HEK293T (cell line): ENCODE measurements at regions not wholly inside any gene's neighbourhood (a gene's known extent, or its start where the extent isn't known, plus 50 kb on each side); places are given as distances from the start of the nearest gene placed in this dataset.
A peak's percentile ranks its signal among the peaks of the same experiment; 100 is the strongest.

Experiments used
- CTCF ChIA-PET: fragments of 350-600 bp; formaldehyde crosslinking; extraction: SDS; loops from one replicate; lab custom pipeline; 2021; ENCODE audit warnings: antibody characterized with exemption, inconsistent platforms; lab: Yijun Ruan, JAX
- POLR2A ChIA-PET: fragments of 350-600 bp; formaldehyde crosslinking; extraction: SDS; loops from one replicate; lab custom pipeline; 2020; ENCODE audit warnings: antibody characterized with exemption, inconsistent platforms; lab: Yijun Ruan, JAX
- DNase-seq: peaks from one replicate; pipeline ENCODE4 v3.0.0; 2012; ENCODE audit warnings: mixed read lengths; ENCODE audit errors: extremely low spot score
- ARNT ChIP-seq: fragments of 450-650 bp; IDR thresholded peaks from 2 replicates; pipeline ENCODE4 v1.6.1; 2017; ENCODE audit warnings: mild to moderate bottlenecking
- BHLHE40 ChIP-seq: fragments of 450-650 bp; IDR thresholded peaks from 2 replicates; pipeline ENCODE4 v1.6.1; 2016; ENCODE audit warnings: mild to moderate bottlenecking, moderate library complexity, borderline replicate concordance
- CTBP1 ChIP-seq: fragments of 450-650 bp; IDR thresholded peaks from 2 replicates; pipeline ENCODE4 v1.6.1; 2016; ENCODE audit warnings: borderline replicate concordance
- ELF4 ChIP-seq: fragments of 450-650 bp; IDR thresholded peaks from 2 replicates; pipeline ENCODE4 v1.6.1; 2017; ENCODE audit warnings: antibody characterized with exemption
- FOXA1 ChIP-seq: fragments of 450-650 bp; IDR thresholded peaks from 2 replicates; pipeline ENCODE4 v1.6.1; 2016; ENCODE audit warnings: mild to moderate bottlenecking
- FOXK2 ChIP-seq: fragments of 450-650 bp; IDR thresholded peaks from 2 replicates; pipeline ENCODE4 v1.6.1; 2016; ENCODE audit warnings: mild to moderate bottlenecking
- FOXM1 ChIP-seq: fragments of 450-650 bp; IDR thresholded peaks from 2 replicates; pipeline ENCODE4 v1.6.1; 2017; ENCODE audit warnings: mild to moderate bottlenecking, borderline replicate concordance
- HDGF ChIP-seq: fragments of 450-650 bp; IDR thresholded peaks from 2 replicates; pipeline ENCODE4 v1.6.1; 2017; ENCODE audit warnings: antibody characterized with exemption, borderline replicate concordance
- L3MBTL2 ChIP-seq: fragments of 450-650 bp; conservative IDR thresholded peaks from 2 replicates; pipeline ENCODE4 v1.6.1; 2016; ENCODE audit warnings: mild to moderate bottlenecking
- LEF1 ChIP-seq: fragments of 450-650 bp; IDR thresholded peaks from 2 replicates; pipeline ENCODE4 v1.6.1; 2017; ENCODE audit warnings: mild to moderate bottlenecking, borderline replicate concordance
- NFRKB ChIP-seq: fragments of 450-650 bp; IDR thresholded peaks from 2 replicates; pipeline ENCODE4 v1.6.1; 2016; ENCODE audit warnings: mild to moderate bottlenecking, moderate library complexity
- PKNOX1 ChIP-seq: fragments of 450-650 bp; IDR thresholded peaks from 2 replicates; pipeline ENCODE4 v1.6.1; 2016
- SP1 ChIP-seq: fragments of 450-650 bp; IDR thresholded peaks from 2 replicates; pipeline ENCODE4 v1.6.1; 2017
- SUZ12 ChIP-seq: fragments of 450-650 bp; IDR thresholded peaks from 2 replicates; pipeline ENCODE4 v1.6.1; 2016; ENCODE audit warnings: mild to moderate bottlenecking
- TARDBP ChIP-seq: fragments of 450-650 bp; IDR thresholded peaks from 2 replicates; pipeline ENCODE4 v1.6.1; 2016
- ZNF384 ChIP-seq: fragments of 450-650 bp; IDR thresholded peaks from 2 replicates; pipeline ENCODE4 v1.6.1; 2016

GRCh38 chr16:86917471-86918365, 339.4 kb downstream of the FOXL1 start:
- no peak for DNase-seq
- ChIA-PET CTCF (no interaction called here), POLR2A (no interaction called here)
- TF ChIP-seq FOXK2 (no peak), SUZ12 (no peak), FOXM1 (no peak), SP1 (no peak), L3MBTL2 (no peak), CTBP1 (no peak), PKNOX1 (no peak), NFRKB (no peak), HDGF (no peak), ELF4 (no peak)

- POLR2A ChIA-PET = no interaction called here
- CTCF ChIA-PET = no interaction called here
- no peak for DNase-seq
- TF ChIP-seq HDGF = no peak
- no peak for TF ChIP-seq FOXM1
- no peak for TF ChIP-seq LEF1
- TF ChIP-seq TARDBP = no peak
- TF ChIP-seq ELF4 = no peak
- TF ChIP-seq SP1 = no peak
- no peak for TF ChIP-seq FOXK2
- no peak for TF ChIP-seq L3MBTL2
- TF ChIP-seq BHLHE40 = no peak
- no peak for TF ChIP-seq ZNF384
- TF ChIP-seq ARNT = no peak
- TF ChIP-seq NFRKB = no peak
- no peak for TF ChIP-seq FOXA1
- no peak for TF ChIP-seq SUZ12
- no peak for TF ChIP-seq CTBP1
- TF ChIP-seq PKNOX1 = no peak
Observed at GRCh38 chr16:86918637-86919036, 340.3 kb downstream of the FOXL1 start.

GRCh38 chr16:86919078-86919477, 340.7 kb downstream of the FOXL1 start:
- TF ChIP-seq ZNF384 (no peak), PKNOX1 (no peak), CTBP1 (no peak), BHLHE40 (no peak), LEF1 (no peak), NFRKB (no peak), TARDBP (no peak), ELF4 (no peak), FOXM1 (no peak), FOXK2 (no peak), SUZ12 (no peak), ARNT (no peak), SP1 (no peak), L3MBTL2 (no peak), HDGF (no peak), FOXA1 (no peak)
- no peak for DNase-seq
- CTCF ChIA-PET = no interaction called here
- POLR2A ChIA-PET = interaction anchor here (0.6 to 1.3 kb wide), 3 partner anchors 10 to 364 kb away, joined by 3 to 5 read pairs (median 3); partner anchors contain the start of gene MTHFSD

GRCh38 chr16:86919578-86920305, 341.4 kb downstream of the FOXL1 start:
- CTCF ChIA-PET = no interaction called here
- POLR2A ChIA-PET = interaction anchor here (0.6 to 1.3 kb wide), 3 partner anchors 10 to 364 kb away, joined by 3 to 5 read pairs (median 3); partner anchors contain the start of gene MTHFSD
- peak; percentile 27 for DNase-seq
- TF ChIP-seq L3MBTL2 = peak; percentile 20; the same call in 1 of the 2 replicates
- TF ChIP-seq LEF1 = no peak
- peak; percentile 31 for TF ChIP-seq PKNOX1
- TF ChIP-seq ARNT = no peak

- no peak for DNase-seq
- POLR2A ChIA-PET = no interaction called here
- TF ChIP-seq ARNT = no peak
- TF ChIP-seq SP1 = no peak
- no peak for TF ChIP-seq BHLHE40
- no peak for TF ChIP-seq ZNF384
- TF ChIP-seq ELF4 = no peak
- no peak for TF ChIP-seq FOXA1
- TF ChIP-seq FOXK2 = no peak
- no peak for TF ChIP-seq L3MBTL2
- no peak for TF ChIP-seq HDGF
- TF ChIP-seq FOXM1 = no peak
- TF ChIP-seq NFRKB = no peak
- no peak for TF ChIP-seq SUZ12
- no peak for TF ChIP-seq PKNOX1
- TF ChIP-seq LEF1 = no peak
- no peak for TF ChIP-seq TARDBP
- CTCF ChIA-PET = no interaction called here
Observed at GRCh38 chr16:86921289-86921688, 342.9 kb downstream of the FOXL1 start.
